Astrocyte of the cerebellum (primary cell): ENCODE measurements at regions not wholly inside any gene's neighbourhood (a gene's known extent, or its start where the extent isn't known, plus 50 kb on each side); places are given as distances from the start of the nearest gene placed in this dataset.

Experiments
- DNase-seq: peaks from one replicate; pipeline ENCODE4 v3.0.0-alpha.2; 2011; ENCODE audit warnings: low read depth
- H3K4me3 ChIP-seq: 2 replicates; pipeline ENCODE4 v1.5.1; 2011; ENCODE audit warnings: mild to moderate bottlenecking, low read depth, low read length, moderate library complexity
- in situ Hi-C: cut with HindIII; loops from 2 replicates; pipeline ENCODE4 v1.10.0; 2017; ENCODE audit warnings: low sequenced_read_pairs
- TF ChIP-seq, protein P1 (sequence below): IDR thresholded peaks from 2 replicates; pipeline ENCODE4 v1.5.1; 2012; ENCODE audit warnings: low read length, low read depth, moderate library complexity, mild to moderate bottlenecking; ENCODE audit errors: missing control alignments

DNA sequence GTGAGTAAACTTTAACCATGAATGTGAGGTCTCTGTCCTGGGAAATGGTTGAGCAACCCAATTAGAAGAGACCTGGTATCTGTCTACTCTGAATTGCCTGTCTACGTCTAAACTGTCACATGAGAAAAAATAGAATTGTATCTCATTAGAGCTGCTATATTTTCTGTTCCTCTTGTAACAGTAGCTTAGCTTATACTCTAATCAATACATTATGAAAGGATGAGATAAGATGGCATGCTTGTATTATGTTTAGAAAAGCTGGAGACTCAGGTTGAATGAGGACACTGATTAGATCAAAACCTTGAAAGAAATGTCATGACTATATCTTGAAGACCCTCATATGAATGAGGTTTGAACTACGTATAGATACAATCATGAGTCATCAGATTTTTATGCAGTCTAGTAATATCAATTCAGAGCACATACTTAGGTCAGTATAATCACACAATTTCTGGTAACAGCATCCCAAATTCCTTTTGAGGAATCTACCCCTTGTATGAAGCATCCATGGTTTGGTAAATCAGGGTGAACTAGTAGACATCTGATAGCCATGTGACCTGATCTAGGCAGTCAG is 561.5 kb upstream of the CHORDC1 start:
- no peak for DNase-seq
- TF ChIP-seq, protein P1, sequence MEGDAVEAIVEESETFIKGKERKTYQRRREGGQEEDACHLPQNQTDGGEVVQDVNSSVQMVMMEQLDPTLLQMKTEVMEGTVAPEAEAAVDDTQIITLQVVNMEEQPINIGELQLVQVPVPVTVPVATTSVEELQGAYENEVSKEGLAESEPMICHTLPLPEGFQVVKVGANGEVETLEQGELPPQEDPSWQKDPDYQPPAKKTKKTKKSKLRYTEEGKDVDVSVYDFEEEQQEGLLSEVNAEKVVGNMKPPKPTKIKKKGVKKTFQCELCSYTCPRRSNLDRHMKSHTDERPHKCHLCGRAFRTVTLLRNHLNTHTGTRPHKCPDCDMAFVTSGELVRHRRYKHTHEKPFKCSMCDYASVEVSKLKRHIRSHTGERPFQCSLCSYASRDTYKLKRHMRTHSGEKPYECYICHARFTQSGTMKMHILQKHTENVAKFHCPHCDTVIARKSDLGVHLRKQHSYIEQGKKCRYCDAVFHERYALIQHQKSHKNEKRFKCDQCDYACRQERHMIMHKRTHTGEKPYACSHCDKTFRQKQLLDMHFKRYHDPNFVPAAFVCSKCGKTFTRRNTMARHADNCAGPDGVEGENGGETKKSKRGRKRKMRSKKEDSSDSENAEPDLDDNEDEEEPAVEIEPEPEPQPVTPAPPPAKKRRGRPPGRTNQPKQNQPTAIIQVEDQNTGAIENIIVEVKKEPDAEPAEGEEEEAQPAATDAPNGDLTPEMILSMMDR = no peak
- H3K4me3 ChIP-seq = no peak overlapping the region
- in situ Hi-C loops = no loop called here

DNA sequence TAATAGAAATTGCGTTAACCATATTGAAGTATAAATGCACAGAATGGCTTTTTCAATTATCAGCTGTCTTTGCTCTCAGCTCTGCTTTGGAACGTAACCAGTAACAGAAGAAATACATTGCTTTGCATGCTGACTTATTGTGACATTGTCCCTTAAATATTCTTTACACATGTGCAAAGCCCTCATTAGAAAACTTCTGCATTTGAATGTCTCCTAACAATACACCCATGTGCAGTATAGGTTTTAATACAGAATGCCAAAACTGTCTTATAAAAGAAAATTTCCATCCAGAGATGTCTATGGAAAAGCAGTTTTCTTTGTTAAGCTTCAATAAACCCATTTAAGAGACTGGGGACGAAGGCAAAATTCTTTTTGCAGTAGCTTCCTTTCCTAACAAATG is 560.3 kb upstream of the CHORDC1 start:
- in situ Hi-C loops = no loop called here
- H3K4me3 ChIP-seq = no peak overlapping the region
- TF ChIP-seq, protein P1 = no peak
- no peak for DNase-seq

DNA sequence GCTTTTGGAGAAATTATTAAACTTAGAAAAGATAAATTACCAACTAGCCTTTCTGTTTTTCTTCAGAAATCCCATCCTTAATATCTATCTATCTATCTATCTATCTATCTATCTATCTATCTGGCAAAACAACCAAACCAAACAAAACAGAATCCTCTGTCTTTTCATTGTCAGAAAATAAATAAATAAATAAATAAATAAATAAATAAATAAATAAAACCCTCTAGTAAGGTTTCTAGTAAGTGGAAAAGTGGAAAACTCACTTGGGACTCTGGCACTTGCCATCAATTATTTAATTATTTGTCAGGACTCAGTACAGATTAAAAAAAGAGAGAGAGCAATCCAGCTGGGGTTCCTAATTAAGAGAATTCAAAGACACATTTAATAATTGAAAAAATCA is 556.2 kb upstream of the CHORDC1 start:
- in situ Hi-C loops = no loop called here
- TF ChIP-seq, protein P1 = no peak

DNA sequence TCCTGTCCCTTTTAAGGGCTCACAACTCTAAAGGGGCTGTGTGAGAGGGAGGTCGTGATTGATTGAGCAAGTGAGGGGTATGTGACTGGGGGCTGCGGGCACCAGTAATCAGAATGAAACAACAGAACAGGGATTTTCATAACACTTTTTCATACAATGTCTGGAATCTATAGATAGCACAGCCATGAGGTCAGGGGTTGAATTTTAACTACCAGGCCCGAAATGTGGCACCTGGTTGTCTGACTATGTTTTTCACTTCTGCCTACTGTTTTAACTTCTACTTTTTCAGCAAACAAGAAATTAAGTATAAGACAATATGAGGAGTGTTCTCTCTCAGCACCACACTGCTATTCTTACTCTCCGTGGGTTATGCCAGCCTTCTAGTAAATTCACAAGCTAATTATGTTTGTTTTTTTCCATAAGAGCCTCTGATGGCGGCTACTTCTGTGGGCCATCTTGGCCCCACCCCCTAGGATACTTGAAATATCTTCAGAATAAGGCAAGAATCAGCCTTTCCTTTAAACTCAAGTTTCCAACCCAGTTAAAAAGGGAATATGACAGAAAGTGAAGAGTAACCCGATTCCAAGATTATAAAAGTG is 552.8 kb upstream of the CHORDC1 start:
- DNase-seq = no peak
- TF ChIP-seq, protein P1 = no peak
- in situ Hi-C loops = no loop called here
- no peak overlapping the region for H3K4me3 ChIP-seq

More for the DNA sequence above, 556.2 kb upstream of the CHORDC1 start:
- no peak for DNase-seq
- H3K4me3 ChIP-seq = no peak overlapping the region

DNA sequence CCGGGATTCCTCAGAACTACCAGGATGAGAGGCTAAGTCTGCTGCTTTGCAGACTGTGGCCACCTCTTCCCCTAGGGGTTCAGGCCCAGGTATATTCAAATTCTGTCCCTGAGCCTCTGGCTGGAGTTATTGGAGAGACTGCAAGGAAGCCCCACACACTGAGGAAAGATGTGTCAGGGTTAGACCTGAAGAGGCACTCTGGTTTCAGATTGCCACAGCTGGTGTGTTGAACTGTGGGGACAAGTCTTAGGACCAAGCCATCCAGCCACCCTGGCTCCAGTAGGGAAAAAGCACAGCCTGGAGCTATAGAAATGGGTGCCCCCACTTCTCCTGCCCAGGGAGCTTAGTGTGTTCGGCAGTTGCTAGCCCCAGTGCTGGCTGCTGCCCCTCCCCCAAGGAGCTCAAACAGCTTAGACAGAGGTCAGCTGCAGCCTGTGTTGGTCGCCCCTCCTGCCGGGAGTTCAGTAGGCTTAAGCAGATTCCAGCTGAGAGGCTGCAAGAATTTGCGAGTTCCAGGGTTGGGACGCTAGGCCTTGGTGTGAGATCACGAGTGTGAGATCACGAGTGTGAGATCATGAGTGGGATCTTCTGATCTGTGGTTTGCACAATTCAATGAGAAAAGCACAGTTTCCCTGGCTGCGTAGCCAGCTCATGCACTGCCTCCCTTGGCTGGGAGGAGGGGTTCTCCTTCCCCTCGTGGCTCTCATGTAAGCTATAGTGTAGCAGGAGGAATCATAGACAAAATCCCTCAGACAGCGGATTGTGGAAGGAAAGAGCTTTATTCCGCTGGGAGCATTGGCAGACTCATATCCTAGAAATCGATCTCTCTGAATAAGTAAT is 552.1 kb upstream of the CHORDC1 start:
- no peak overlapping the region for H3K4me3 ChIP-seq
- in situ Hi-C loops = no loop called here
- TF ChIP-seq, protein P1 = no peak
- DNase-seq = no peak

DNA sequence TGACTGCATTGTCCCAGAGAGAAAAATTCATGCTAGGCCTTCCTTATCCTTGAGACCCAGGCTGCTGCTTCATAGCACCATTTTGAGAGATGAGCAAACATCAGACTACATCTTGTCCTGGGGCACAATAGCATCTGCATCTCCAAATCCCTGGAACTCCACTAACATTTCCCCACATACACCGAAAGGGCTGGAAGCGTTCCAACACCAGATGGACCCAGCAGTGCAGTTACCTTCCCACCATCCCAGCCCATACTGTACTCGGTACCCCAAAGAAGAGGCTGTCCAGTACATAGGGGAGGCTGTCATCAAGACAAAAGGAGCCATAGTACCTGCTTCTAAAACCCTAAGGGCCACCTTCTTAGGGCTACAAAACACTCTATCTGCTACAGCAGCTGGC is 547.2 kb upstream of the CHORDC1 start:
- TF ChIP-seq, protein P1 = no peak
- in situ Hi-C loops = no loop called here
- no peak for DNase-seq

More for the DNA sequence above, 547.2 kb upstream of the CHORDC1 start:
- H3K4me3 ChIP-seq = no peak overlapping the region
